ENCODE measurements at regions not wholly inside any gene's neighbourhood (a gene's known extent, or its start where the extent isn't known, plus 50 kb on each side); places are given as distances from the start of the nearest gene placed in this dataset.

DNA sequence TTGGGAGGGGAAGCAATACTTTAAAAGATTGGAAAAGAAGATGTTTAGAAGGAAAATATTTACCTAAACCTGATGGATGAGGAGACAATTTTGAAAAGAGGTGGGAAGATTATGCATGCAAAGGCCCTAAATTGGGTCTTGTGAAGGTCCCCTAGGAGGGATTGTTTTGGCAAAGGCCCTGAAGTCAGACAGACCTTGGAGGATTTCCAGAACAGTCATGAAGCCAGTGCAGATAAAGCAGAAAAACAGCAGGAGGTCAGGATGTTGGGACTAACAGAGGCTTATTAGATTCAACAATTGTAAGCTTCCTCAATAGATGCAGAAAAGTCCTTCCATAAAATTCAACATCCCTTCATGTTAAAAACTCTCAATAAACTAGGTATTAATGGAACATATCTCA is 361.0 kb upstream of the CDH6 start:
- Mint-ChIP-seq H3K9me3 (ENCODE audit: low read depth) (peaks cover 8% of the 10 kb centered on the region), H3K4me1 (ENCODE audit: low read depth) (peaks cover 11% of the 10 kb centered on the region), H3K27me3 (ENCODE audit: low read depth) (no peaks in the 10 kb centered on the region), H3K36me3 (ENCODE audit: low read depth) (no peaks in the 10 kb centered on the region), H3K27ac (ENCODE audit: unreplicated experiment) (no peak overlapping the region), H3K4me3 (ENCODE audit: unreplicated experiment) (no peak overlapping the region)
- no peak for DNase-seq (ENCODE audit: low spot score)
- TF ChIP-seq CTCF (IDR thresholded peaks at IDR 0.05): no peak

- no peak for TF ChIP-seq CTCF (IDR thresholded peaks at IDR 0.05)
- peaks cover 8% of the 10 kb centered on the region for H3K9me3 Mint-ChIP-seq (ENCODE audit: low read depth)
- H3K4me3 Mint-ChIP-seq (ENCODE audit: unreplicated experiment): no peak overlapping the region
- no peaks in the 10 kb centered on the region for H3K36me3 Mint-ChIP-seq (ENCODE audit: low read depth)
- peaks cover 13% of the 10 kb centered on the region for H3K4me1 Mint-ChIP-seq (ENCODE audit: low read depth)
- no peak for DNase-seq (ENCODE audit: low spot score)
- H3K27ac Mint-ChIP-seq (ENCODE audit: unreplicated experiment): no peak overlapping the region
- no peaks in the 10 kb centered on the region for H3K27me3 Mint-ChIP-seq (ENCODE audit: low read depth)
Observed at GRCh38 chr5:30831605-30832004, 361.9 kb upstream of the CDH6 start.

DNA sequence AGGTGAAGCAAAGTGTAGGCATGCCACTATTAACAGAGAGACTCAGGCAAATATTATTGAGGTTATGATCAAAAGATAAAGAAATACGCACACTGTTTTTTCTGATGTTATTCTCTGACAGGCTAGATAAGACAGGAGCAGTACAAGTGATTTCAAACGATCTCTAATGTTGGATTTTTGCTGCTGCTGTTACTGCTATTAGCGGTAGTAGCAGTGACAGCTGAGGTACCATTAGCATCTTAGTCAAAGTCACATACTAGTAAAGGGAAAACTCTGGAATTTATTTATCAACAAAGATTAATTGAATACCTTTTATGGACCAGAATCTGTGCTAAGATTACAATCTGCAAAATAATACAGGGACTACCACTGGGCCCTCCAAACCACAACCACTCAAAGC is 362.4 kb upstream of the CDH6 start:
- TF ChIP-seq CTCF (IDR thresholded peaks at IDR 0.05): no peak
- H3K4me3 Mint-ChIP-seq (ENCODE audit: unreplicated experiment): no peak overlapping the region
- H3K27ac Mint-ChIP-seq (ENCODE audit: unreplicated experiment): no peak overlapping the region
- no peaks in the 10 kb centered on the region for H3K27me3 Mint-ChIP-seq (ENCODE audit: low read depth)
- peaks cover 8% of the 10 kb centered on the region for H3K9me3 Mint-ChIP-seq (ENCODE audit: low read depth)
- H3K36me3 Mint-ChIP-seq (ENCODE audit: low read depth): no peaks in the 10 kb centered on the region
- H3K4me1 Mint-ChIP-seq (ENCODE audit: low read depth): peaks cover 14% of the 10 kb centered on the region
- DNase-seq (ENCODE audit: low spot score): no peak

DNA sequence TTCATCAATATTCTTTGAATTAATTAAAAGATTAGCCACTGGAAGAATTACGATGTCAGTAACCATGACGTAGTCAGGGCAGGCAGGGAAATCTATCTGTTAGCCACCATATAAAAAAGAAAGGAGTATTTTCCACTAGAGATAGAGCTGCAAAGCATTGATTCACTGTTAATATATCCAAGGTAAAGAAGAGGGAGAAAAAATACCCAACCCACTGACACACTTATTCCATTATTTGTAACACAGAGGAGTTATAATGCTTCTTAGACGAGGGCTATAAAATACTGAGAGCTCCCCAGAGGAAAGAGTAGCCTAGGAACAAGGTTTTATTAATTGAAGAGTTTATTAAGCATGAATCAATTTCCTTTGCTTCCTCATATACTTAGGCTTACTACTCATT is 382.2 kb upstream of the CDH6 start:
- H3K36me3 Mint-ChIP-seq (ENCODE audit: low read depth): no peaks in the 10 kb centered on the region
- H3K4me1 Mint-ChIP-seq (ENCODE audit: low read depth): no peaks in the 10 kb centered on the region
- peaks cover 2% of the 10 kb centered on the region for H3K27me3 Mint-ChIP-seq (ENCODE audit: low read depth)
- H3K4me3 Mint-ChIP-seq (ENCODE audit: unreplicated experiment): no peak overlapping the region
- H3K9me3 Mint-ChIP-seq (ENCODE audit: low read depth): peaks cover 4% of the 10 kb centered on the region
- no peak for DNase-seq (ENCODE audit: low spot score)
- no peak for TF ChIP-seq CTCF (IDR thresholded peaks at IDR 0.05)
- no peak overlapping the region for H3K27ac Mint-ChIP-seq (ENCODE audit: unreplicated experiment)

GRCh38 chr5:30809933-30810332 is 383.6 kb upstream of the CDH6 start:
- H3K4me1 Mint-ChIP-seq (ENCODE audit: low read depth): no peaks in the 10 kb centered on the region
- DNase-seq (ENCODE audit: low spot score): no peak
- TF ChIP-seq CTCF (IDR thresholded peaks at IDR 0.05): no peak
- no peak overlapping the region for H3K4me3 Mint-ChIP-seq (ENCODE audit: unreplicated experiment)
- peaks cover under 1% of the 10 kb centered on the region for H3K9me3 Mint-ChIP-seq (ENCODE audit: low read depth)
- H3K27ac Mint-ChIP-seq (ENCODE audit: unreplicated experiment): no peak overlapping the region
- no peaks in the 10 kb centered on the region for H3K36me3 Mint-ChIP-seq (ENCODE audit: low read depth)
- peaks cover 2% of the 10 kb centered on the region for H3K27me3 Mint-ChIP-seq (ENCODE audit: low read depth)
